Hematopoietic multipotent progenitor cell treated with erythropoietin and hydrocortisone succinate and interleukin-3 and kit ligand, for 8 days (in vitro differentiated cells): ENCODE measurements at regions not wholly inside any gene's neighbourhood (a gene's known extent, or its start where the extent isn't known, plus 50 kb on each side); places are given as distances from the start of the nearest gene placed in this dataset.

Source experiments
- DNase-seq: peaks from one replicate; pipeline ENCODE4 v3.0.0-alpha.2; 2015

GRCh38 chr11:45071232-45071631 is 75.2 kb upstream of the PRDM11 start:
- DNase-seq: no peak

DNA sequence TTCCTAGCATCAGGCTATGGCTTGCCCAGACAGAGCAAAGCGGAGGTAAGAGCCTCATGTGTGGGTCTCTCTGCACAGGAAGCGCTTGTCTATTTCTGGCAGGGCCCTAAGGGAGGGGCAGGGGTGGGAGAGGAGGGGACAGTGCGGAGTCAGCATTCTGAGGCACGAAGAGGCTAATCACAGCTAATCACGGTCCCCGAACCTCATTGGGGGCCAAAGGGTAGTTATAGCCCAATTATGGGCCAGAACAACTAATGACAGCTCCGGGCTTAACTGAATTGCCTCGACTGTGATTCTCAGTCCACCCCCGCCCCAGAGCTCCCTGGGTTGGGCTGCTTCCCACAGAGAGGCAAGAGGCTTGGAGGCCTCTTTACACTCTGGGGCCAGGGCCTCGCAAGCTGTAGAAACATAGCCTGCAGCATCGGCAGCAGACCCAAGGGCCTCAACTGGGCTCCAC is 72.7 kb upstream of the PRDM11 start:
- no peak for DNase-seq

DNA sequence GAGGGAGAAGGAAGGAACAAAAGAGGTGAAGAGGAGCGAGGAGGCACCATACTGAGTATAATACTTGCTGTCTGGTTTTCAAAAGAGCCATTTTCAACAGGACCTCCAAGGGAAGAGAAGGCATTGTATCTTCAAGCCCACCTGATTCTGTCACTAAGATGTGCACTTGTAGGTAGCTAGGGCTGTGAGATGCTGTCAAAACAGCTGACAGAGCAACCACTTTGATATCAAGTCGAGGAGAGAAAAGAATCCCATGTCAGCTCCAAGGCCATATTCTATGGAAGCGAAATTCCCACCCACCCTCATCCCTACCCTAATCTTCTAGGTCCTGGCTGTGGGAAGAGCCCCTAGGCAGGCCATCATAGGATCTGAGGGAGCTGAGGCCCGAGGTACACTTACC is 70.9 kb upstream of the PRDM11 start:
- no peak for DNase-seq

GRCh38 chr11:45075952-45076351 is 70.5 kb upstream of the PRDM11 start:
- no peak for DNase-seq

DNA sequence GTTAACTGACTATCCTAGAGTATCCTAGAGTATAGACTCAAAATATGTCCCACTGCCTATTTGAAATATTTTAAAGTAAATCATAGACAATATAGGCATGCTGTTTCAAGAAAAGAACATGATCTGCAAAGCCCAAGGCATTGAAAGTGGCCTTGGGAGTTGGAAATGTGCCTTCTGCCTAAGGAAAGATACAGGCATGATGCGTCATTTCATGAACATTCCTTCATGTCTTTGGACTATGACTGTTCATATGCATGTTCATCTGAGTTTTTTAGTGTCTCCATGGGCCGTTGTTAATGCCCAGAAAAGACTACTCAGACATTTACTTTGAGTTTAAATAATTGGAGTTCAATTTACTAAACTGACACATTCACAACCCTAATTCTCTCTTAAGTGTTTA is 69.7 kb upstream of the PRDM11 start:
- no peak for DNase-seq

DNA sequence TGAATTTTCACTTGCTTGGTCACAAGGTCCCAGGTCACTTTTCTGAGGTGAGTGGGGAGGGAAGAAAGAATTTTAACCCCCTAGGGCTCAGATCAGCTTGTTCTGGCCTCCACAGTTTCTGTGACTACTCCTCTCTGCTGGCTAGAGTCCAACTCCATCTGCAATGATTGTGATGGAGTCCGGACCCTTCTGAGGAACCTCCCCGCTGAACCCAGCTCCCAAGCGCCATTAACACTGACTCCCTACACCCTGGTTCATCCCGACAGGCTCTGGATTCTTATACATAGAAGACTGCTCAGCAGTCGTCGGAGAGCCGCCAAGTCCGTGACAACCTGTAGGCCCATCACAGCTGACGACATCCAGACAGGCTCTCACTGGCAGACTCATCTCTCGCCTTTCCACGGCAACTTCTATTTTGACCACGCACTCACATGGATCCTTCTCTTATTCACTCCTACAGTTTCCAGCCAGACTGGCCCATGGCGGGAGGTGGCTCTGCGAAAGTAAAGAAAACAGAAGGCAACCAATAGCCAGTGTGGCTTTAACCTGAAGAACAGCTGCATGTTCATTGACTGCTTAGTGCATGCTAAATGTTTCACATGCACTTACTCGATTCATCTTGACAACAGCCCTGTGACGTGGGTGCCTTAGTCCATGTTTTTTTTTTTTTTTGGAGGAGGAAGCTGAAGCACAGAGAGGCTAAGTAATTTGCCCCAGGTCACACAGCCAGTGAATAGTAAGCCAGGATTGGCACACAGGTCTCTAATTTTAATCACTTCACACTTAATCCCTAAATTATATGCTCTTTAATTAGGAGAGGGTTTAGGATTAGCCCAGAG is 68.0 kb upstream of the PRDM11 start:
- DNase-seq: no peak

DNA sequence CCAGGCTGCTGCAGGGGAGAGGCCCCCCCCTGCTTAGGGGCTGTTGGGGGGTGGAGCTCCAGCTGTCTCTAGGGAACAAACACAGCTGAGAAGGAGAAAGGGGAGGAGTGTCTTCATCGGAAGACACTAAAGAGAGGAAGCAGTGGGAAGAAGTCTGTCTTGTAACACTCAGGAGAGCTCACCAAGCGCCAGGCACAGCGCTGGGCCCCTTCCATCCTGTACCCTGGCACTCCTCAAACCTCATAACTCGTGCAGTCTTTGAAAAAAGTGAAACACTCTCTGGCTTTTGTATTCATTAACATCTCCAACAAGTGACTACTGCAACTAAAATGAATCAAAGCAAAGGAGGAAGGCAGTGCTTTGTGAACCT is 67.4 kb upstream of the PRDM11 start:
- no peak for DNase-seq

GRCh38 chr11:45079567-45079942 is 66.9 kb upstream of the PRDM11 start:
- no peak for DNase-seq

DNA sequence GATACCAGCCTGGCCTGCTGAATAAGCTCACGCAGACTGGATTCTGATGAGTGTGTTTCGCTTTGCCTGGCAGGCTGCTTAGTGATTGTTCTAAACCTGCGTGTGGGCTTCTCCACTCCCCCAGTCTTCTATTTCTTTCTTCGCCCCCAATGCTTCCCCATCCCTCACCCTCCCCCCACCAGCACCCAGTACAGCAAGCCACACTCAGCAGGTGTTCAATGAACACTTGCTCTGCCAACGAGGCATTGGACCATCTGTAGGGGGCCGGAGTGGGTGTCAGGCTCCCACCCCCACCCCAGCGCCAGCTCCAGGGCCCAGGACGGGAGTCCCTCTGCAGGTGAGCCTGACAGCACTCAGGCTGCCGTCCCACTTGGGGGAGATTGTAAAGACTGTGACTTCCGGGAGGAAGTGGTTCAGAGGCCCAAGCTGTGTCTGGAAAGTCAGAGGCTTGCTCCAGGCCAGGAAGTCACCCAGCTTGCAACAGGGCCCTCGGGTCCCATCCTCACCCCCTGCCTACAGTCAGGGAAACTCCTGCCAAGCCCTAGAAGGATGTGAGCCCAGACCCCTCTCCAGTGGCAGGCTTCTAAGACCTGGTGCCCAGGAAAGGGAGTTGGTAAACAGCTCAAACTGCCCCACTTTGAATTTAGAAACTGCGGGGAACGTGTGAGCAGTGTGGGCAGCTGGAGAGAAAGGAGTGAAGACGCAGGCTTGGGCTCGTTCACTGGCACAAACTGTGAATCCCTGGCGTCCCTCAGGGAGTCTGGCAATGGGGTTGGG is 66.3 kb upstream of the PRDM11 start:
- DNase-seq: no peak

GRCh38 chr11:45082744-45083543 is 63.5 kb upstream of the PRDM11 start:
- no peak for DNase-seq

DNA sequence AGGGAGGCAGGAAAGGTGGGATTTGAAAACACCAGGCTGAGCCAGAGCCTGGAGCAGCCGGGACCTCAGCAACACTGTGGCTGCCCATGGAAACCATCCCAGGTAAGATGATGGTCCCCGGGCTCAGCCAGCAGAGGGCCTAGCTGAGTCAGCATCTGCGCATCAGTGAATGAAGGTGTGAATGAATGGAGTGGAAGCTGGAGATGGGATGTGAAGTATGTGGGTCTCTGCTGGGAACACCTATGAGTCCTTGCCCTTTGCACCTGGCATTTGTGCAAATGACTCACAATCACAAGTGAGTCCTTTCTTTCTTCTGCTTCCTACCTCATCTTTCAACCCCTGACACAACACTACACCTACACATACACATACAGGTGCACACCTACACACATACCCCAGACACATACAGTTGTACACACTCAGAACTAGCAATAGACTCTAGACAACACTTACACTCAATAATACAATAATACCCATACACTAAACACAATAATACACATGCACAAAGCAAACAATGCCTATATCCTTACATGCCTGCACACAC is 62.8 kb upstream of the PRDM11 start:
- DNase-seq: peak; percentile 23

GRCh38 chr11:45085646-45086501 is 60.6 kb upstream of the PRDM11 start:
- DNase-seq: no peak

GRCh38 chr11:45086526-45086925 is 59.9 kb upstream of the PRDM11 start:
- DNase-seq: no peak

DNA sequence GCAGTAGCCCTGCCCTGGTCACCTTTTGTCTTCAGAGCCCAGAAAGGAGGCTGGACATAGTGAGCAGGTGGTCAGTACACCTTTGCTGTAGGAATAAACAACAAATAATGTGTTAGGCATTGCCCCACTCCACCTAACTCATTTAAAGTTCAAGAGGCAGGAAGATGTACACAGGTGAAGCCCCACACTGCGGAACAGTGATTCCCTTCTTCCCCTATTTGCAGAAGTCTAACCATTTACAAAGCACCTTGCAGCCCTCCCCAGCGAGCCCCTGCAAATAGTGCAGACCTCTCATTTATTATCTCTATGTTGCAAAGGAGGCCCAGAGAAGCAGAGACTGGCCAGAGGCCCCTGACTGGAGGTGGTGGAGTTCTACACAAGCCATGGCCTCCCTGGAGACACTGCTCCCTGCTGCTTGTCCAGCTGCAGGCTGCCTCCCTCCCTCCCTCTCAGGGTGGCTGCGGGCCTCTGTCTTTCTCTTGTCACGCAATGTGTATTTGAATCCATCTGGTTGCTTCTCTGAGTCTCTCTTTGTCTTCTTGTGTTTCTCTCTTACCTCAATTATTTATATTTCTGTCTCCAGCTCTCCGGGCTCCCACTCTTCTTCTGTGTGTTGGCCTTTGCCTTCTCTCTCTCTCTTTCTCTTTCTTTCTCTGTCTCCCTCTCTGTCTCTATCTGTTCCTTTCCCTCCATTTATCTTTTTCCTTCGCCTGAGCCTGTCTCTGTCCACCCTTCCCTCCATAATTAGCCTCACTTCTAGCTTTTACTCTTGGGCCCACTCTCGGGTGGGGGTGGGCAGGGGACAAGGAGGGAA is 59.1 kb upstream of the PRDM11 start:
- DNase-seq: no peak

- no peak for DNase-seq
These were observed 58.6 kb upstream of the PRDM11 start for GRCh38 chr11:45087900-45088160.

GRCh38 chr11:45089251-45089650 is 57.2 kb upstream of the PRDM11 start:
- DNase-seq: no peak

- DNase-seq: peak; percentile 56
These were observed 56.6 kb upstream of the PRDM11 start for GRCh38 chr11:45089676-45090499.

GRCh38 chr11:45090607-45091006 is 55.8 kb upstream of the PRDM11 start:
- DNase-seq: no peak

DNA sequence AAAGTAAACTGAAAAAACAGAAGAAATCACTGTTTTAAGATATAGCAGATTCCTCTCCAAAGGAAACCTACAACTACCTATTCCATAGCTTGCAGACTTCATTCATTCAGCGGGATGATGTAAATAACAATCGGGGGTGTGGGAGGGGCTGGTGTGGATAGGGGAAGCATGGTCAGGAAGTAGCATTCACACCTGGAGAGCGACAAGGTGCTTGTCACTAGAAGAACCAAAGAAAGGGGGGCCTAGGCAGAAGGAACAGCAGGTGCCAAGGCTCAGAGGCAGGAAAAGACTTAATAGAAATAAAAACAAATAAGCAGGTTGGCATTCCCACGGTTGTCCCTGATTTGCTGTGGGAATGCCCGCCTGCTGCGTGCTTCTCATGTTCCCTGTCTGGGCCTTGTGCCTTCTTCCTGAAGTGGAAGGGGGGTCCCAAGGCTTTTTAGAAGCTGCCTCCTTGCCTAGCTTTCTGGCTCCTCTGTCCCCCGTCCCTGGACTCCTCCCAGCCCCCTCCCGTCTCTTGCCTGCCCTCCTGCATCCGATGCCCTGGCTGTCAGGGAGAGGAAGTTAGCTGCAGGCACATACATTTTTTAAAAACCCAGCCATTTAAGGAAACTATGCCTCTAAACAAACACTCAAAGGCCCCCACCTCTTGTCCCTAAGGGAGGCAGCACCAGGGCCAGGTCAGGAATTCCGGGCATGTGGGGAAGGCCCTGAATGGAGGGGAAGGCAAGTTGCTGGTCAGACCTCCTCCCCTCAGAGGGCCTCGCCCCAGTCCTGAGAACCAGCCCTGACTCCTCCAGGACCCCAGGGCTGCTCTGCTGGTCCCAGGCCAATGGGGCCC is 54.7 kb upstream of the PRDM11 start:
- no peak for DNase-seq

DNA sequence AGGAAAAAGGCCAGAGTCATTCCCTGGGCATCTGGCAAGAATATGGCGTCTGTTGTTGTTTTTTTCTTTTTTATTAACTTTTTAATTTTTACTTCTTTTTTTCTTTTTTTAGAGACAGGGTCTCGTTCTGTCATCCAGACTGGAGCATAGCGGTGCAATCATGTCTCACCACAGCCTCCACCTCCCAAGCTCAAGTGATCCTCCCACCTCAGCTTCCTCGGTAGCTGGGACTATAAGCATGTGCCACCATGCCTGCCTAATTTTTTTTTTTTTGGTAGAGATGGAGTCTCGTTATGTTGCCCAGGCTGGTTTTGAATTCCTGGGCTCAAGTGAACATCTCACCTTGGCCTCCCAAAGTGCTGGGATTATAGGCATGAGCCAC is 54.0 kb upstream of the PRDM11 start:
- peak; percentile 9 for DNase-seq
